H4 (cell line): ENCODE measurements at regions not wholly inside any gene's neighbourhood (a gene's known extent, or its start where the extent isn't known, plus 50 kb on each side); places are given as distances from the start of the nearest gene placed in this dataset.
A peak's percentile ranks its signal among the peaks of the same experiment; 100 is the strongest.

Experiments
- DNase-seq: peaks from one replicate; pipeline ENCODE4 v3.0.0-alpha.2; 2015; ENCODE audit warnings: low spot score

- no peak for DNase-seq
These were observed 151.4 kb downstream of the RAP2B start for GRCh38 chr3:153313302-153313965.

GRCh38 chr3:153314038-153314437 is 152.0 kb downstream of the RAP2B start:
- no peak for DNase-seq

- DNase-seq = no peak
These were observed 153.8 kb downstream of the RAP2B start for GRCh38 chr3:153315781-153316180.

GRCh38 chr3:153319705-153320554 is 157.9 kb downstream of the RAP2B start:
- DNase-seq = no peak

GRCh38 chr3:153320585-153321128 is 158.6 kb downstream of the RAP2B start:
- DNase-seq = no peak

GRCh38 chr3:153328690-153329089 is 166.7 kb downstream of the RAP2B start:
- no peak for DNase-seq

GRCh38 chr3:153330901-153331300 is 168.9 kb downstream of the RAP2B start:
- no peak for DNase-seq

- DNase-seq = no peak
These were observed 169.7 kb downstream of the RAP2B start for GRCh38 chr3:153331676-153332075.

- DNase-seq = no peak
These were observed 172.5 kb downstream of the RAP2B start for GRCh38 chr3:153334558-153334957.

GRCh38 chr3:153337369-153337768 is 175.3 kb downstream of the RAP2B start:
- DNase-seq = no peak

- DNase-seq = no peak
These were observed 176.5 kb downstream of the RAP2B start for GRCh38 chr3:153338487-153338886.

- no peak for DNase-seq
These were observed 177.0 kb downstream of the RAP2B start for GRCh38 chr3:153339065-153339464.

GRCh38 chr3:153343988-153344782 is 182.2 kb downstream of the RAP2B start:
- DNase-seq = no peak

GRCh38 chr3:153348457-153349107 is 186.6 kb downstream of the RAP2B start:
- no peak for DNase-seq

GRCh38 chr3:153349108-153349499 is 187.1 kb downstream of the RAP2B start:
- DNase-seq = no peak

- DNase-seq = peak; percentile 74
These were observed 188.4 kb downstream of the RAP2B start for GRCh38 chr3:153350420-153350819.

GRCh38 chr3:153354641-153355040 is 192.6 kb downstream of the RAP2B start:
- DNase-seq = no peak

- DNase-seq = no peak
These were observed 193.5 kb downstream of the RAP2B start for GRCh38 chr3:153355559-153355958.

GRCh38 chr3:153356908-153357307 is 194.9 kb downstream of the RAP2B start:
- DNase-seq = peak; percentile 20

- DNase-seq = no peak
These were observed 195.4 kb downstream of the RAP2B start for GRCh38 chr3:153357436-153357835.

GRCh38 chr3:153369561-153370374 is 207.7 kb downstream of the RAP2B start:
- DNase-seq = no peak
